ENCODE measurements at regions not wholly inside any gene's neighbourhood (a gene's known extent, or its start where the extent isn't known, plus 50 kb on each side); places are given as distances from the start of the nearest gene placed in this dataset.

DNA sequence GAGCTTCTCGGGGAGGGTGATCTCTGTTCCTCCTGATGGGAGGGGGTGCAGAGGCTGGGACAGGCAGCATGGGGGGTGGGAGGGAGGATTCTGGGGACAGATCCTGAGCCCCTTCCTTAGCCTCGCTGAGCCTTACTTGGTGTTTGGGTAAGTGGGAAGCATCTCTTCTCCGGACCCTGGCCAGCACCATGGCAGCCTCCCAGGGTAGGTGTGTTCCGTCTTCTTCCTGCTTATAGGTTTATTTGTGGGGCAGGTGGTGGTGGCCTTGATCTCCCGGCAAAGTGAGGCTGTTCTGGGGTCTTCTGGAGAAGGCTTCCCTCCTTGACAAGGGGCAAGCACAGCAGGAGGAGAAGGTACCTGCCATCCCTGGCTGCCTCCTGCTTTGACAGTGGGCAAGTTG lies 226.9 kb downstream of the GLRX3 start:
- Histone ChIP-seq H3K36me3 (ENCODE audit: control insufficient read depth, insufficient read depth, low read length) (no peaks in the 10 kb centered on the region), H3K4me1 (ENCODE audit: control insufficient read depth, insufficient read depth, low read length) (no peaks in the 10 kb centered on the region), H3K27ac (ENCODE audit: low read length) (no peak overlapping the region), H3K9me3 (ENCODE audit: control insufficient read depth, insufficient read depth, low read depth, low read length) (no peaks in the 10 kb centered on the region), H3K4me3 (ENCODE audit: low read depth in 2 of 2, low read length in 2 of 2) (no peak overlapping the region), H3K27me3 (ENCODE audit: control insufficient read depth, insufficient read depth, low read length) (no peaks in the 10 kb centered on the region; the same call in 1 of the 2 replicates)
- no peak for DNase-seq (ENCODE audit: low read depth, low spot score)
- BruUV-seq (replicated peaks): no TSS peak
- intact Hi-C loops (cut with micrococcal nuclease; ENCODE audit: unreplicated experiment) (no loop called here), in situ Hi-C loops (cut with HindIII; ENCODE audit: low pct_unique_long_range_greater_than_20kb, low sequenced_read_pairs) (no loop called here)
- no peak for ATAC-seq
- POLR2A ChIA-PET: no interaction called here
- TF ChIP-seq, protein P1, sequence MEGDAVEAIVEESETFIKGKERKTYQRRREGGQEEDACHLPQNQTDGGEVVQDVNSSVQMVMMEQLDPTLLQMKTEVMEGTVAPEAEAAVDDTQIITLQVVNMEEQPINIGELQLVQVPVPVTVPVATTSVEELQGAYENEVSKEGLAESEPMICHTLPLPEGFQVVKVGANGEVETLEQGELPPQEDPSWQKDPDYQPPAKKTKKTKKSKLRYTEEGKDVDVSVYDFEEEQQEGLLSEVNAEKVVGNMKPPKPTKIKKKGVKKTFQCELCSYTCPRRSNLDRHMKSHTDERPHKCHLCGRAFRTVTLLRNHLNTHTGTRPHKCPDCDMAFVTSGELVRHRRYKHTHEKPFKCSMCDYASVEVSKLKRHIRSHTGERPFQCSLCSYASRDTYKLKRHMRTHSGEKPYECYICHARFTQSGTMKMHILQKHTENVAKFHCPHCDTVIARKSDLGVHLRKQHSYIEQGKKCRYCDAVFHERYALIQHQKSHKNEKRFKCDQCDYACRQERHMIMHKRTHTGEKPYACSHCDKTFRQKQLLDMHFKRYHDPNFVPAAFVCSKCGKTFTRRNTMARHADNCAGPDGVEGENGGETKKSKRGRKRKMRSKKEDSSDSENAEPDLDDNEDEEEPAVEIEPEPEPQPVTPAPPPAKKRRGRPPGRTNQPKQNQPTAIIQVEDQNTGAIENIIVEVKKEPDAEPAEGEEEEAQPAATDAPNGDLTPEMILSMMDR (IDR thresholded peaks at IDR 0.05): no peak
- TF ChIP-seq REST (IDR thresholded peaks at IDR 0.05; ENCODE audit: insufficient read depth in 1 of 2, low read depth in 2 of 2, low read length in 1 of 2) (no peak), TCF7L2 (IDR thresholded peaks at IDR 0.05; ENCODE audit: low read depth, low read length) (no peak), POLR2AphosphoS5 (IDR thresholded peaks at IDR 0.05; ENCODE audit: low read depth, low read length) (no peak)
- CTCF ChIA-PET: no interaction called here

DNA sequence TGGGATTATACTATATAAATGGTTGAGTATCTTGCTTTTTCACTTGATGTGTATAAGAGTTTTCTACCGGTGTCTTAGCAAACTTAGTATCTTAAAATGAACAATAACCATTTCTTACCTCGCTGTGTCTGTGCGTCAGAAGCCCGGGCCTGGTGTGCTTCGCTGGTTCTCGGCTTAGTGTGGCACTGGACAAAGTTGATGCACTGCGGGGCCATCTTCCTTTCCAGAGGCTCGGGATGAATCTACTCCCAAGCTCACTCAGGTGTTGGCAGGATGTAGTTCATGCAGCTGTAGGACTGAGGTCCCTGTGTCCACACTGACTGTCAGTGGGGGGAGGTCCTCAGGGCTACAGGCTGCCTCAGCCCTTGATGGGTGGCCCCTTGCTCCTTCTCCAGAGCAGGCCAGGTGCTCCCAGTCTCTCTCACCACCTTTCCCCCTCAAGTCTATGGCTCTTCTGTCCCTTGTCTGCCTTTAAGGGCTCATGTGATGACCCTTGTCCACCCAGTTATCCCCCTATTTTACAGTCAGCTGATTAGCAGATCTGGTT lies 227.8 kb downstream of the GLRX3 start:
- Histone ChIP-seq H3K27me3 (ENCODE audit: control insufficient read depth, insufficient read depth, low read length) (no peaks in the 10 kb centered on the region; the same call in 1 of the 2 replicates), H3K4me3 (ENCODE audit: low read depth in 2 of 2, low read length in 2 of 2) (no peak overlapping the region), H3K27ac (ENCODE audit: low read length) (no peak overlapping the region), H3K4me1 (ENCODE audit: control insufficient read depth, insufficient read depth, low read length) (no peaks in the 10 kb centered on the region), H3K9me3 (ENCODE audit: control insufficient read depth, insufficient read depth, low read depth, low read length) (no peaks in the 10 kb centered on the region), H3K36me3 (ENCODE audit: control insufficient read depth, insufficient read depth, low read length) (no peaks in the 10 kb centered on the region)
- ChIA-PET CTCF (no interaction called here), POLR2A (no interaction called here)
- DNase-seq (ENCODE audit: low read depth, low spot score): no peak
- TF ChIP-seq, protein P1 (IDR thresholded peaks at IDR 0.05): no peak
- TF ChIP-seq TCF7L2 (IDR thresholded peaks at IDR 0.05; ENCODE audit: low read depth, low read length) (no peak), SIN3A (IDR thresholded peaks at IDR 0.05; ENCODE audit: borderline replicate concordance, insufficient read depth, low read depth, low read length) (no peak), REST (IDR thresholded peaks at IDR 0.05; ENCODE audit: insufficient read depth in 1 of 2, low read depth in 2 of 2, low read length in 1 of 2) (no peak), POLR2AphosphoS5 (IDR thresholded peaks at IDR 0.05; ENCODE audit: low read depth, low read length) (no peak)
- in situ Hi-C loops (cut with HindIII; ENCODE audit: low pct_unique_long_range_greater_than_20kb, low sequenced_read_pairs) (no loop called here), intact Hi-C loops (cut with micrococcal nuclease; ENCODE audit: unreplicated experiment) (no loop called here)
- no TSS peak for BruUV-seq (replicated peaks)
- no peak for ATAC-seq
